ENCODE measurements at regions not wholly inside any gene's neighbourhood (a gene's known extent, or its start where the extent isn't known, plus 50 kb on each side); places are given as distances from the start of the nearest gene placed in this dataset.

DNA sequence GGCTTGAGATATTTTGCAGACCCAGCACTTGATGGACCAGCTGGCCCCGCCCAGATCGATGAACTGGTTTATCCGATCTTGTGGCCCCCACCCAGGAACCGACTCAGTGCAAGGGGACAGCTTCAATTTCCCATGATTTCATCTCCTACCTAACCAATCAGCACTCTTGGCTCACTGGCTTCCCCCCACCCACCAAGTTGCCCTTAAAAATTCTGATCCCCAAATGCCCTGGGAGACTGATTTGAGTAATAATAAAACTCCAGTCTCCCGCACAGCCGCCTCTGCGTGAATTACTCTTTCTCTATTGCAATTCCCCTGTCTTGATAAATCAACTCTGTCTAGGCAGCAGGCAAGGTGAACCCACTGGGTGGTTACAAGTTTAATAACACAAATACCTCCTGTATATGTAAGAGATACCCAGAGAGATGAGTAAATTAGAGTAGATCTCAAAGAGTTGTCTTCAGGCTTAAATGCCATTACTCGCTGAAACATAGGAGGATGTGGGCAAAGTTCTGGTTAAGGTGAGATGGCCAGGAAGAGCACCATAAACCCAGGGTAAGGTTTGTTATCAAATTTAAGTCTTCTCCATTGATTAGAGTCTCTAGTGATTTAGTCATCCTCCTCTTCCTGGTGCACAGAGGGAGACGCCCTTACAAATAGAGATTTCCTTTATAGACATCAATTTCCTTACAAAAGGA is 222.8 kb downstream of the ARL4C start:
- TF ChIP-seq CTCF (optimal IDR thresholded peaks at IDR 0.05 in 1 of 3, IDR thresholded peaks at IDR 0.05 in 1 of 3, conservative IDR thresholded peaks at IDR 0.05 in 1 of 3; ENCODE audit: extremely low read depth in 1 of 3, insufficient read depth in 2 of 3, low read length in 3 of 3) (no peak), EZH2 (IDR thresholded peaks at IDR 0.05; ENCODE audit: low read length) (no peak)

All from keratinocyte (primary cell).